GM23338 (cell line): ENCODE measurements at regions not wholly inside any gene's neighbourhood (a gene's known extent, or its start where the extent isn't known, plus 50 kb on each side); places are given as distances from the start of the nearest gene placed in this dataset.

Experiments
- ATAC-seq: fragments of 200-7000 bp; cut with Tn5 transposase; 3 replicates; pipeline ENCODE4 v1.9.1; 2020
- DNase-seq: peaks from one replicate; pipeline ENCODE4 v3.0.0-alpha.2; 2015; ENCODE audit warnings: low spot score
- H2AFZ ChIP-seq: fragments of 200-600 bp; sonication (generic); 2 replicates; pipeline ENCODE4 v1.8.0; 2016; ENCODE audit warnings: antibody characterized with exemption, mild to moderate bottlenecking, moderate library complexity
- H3F3A ChIP-seq: fragments of 200-600 bp; sonication (generic); replicated peaks from 2 replicates; pipeline ENCODE4 v1.8.0; 2017; ENCODE audit warnings: antibody characterized with exemption, mixed run types, low read depth
- H3K27ac ChIP-seq: fragments of 200-600 bp; sonication (generic); 2 replicates; pipeline ENCODE4 v1.6.1; 2016; ENCODE audit warnings: low read depth
- H3K27me3 ChIP-seq: fragments of 200-600 bp; sonication (generic); 2 replicates; pipeline ENCODE4 v1.8.0; 2016; ENCODE audit warnings: mild to moderate bottlenecking, mixed run types, moderate library complexity; ENCODE audit not compliant: insufficient read depth
- H3K36me3 ChIP-seq: fragments of 200-600 bp; sonication (generic); 2 replicates; pipeline ENCODE4 v1.8.0; 2016; ENCODE audit warnings: mild to moderate bottlenecking; ENCODE audit not compliant: insufficient read depth
- H3K4me1 ChIP-seq: fragments of 200-600 bp; sonication (generic); 2 replicates; pipeline ENCODE4 v1.8.0; 2016; ENCODE audit warnings: mild to moderate bottlenecking, moderate library complexity; ENCODE audit not compliant: insufficient read depth
- H3K4me2 ChIP-seq: fragments of 200-600 bp; sonication (generic); 2 replicates; pipeline ENCODE4 v1.7.1; 2017; ENCODE audit warnings: mixed run types
- H3K4me3 ChIP-seq: fragments of 200-600 bp; sonication (generic); 2 replicates; pipeline ENCODE4 v1.6.1; 2016; ENCODE audit warnings: mixed run types
- H3K79me2 ChIP-seq: fragments of 200-600 bp; sonication (generic); replicated peaks from 2 replicates; pipeline ENCODE4 v1.8.0; 2017; ENCODE audit warnings: mild to moderate bottlenecking; ENCODE audit not compliant: insufficient read depth
- H3K9me2 ChIP-seq: fragments of 200-600 bp; sonication (generic); 2 replicates; pipeline ENCODE4 v1.8.0; 2017; ENCODE audit not compliant: insufficient read depth
- H4K20me1 ChIP-seq: fragments of 200-600 bp; sonication (generic); replicated peaks from 2 replicates; pipeline ENCODE4 v1.8.0; 2017; ENCODE audit warnings: mild to moderate bottlenecking; ENCODE audit not compliant: insufficient read depth
- H3K27ac Mint-ChIP-seq: 2 replicates; pipeline ENCODE4 v1.8.0; 2020; ENCODE audit warnings: inconsistent platforms, mild to moderate bottlenecking, moderate library complexity, mixed read lengths
- H3K27me3 Mint-ChIP-seq: 3 replicates; pipeline ENCODE4 v1.8.0; 2022; ENCODE audit warnings: low read depth, mild to moderate bottlenecking, moderate library complexity, mixed read lengths, inconsistent platforms; ENCODE audit not compliant: insufficient read depth, poor library complexity
- H3K36me3 Mint-ChIP-seq: 3 replicates; pipeline ENCODE4 v1.8.0; 2021; ENCODE audit warnings: low read depth, mild to moderate bottlenecking, inconsistent platforms, moderate library complexity, mixed read lengths
- H3K4me1 Mint-ChIP-seq: 3 replicates; pipeline ENCODE4 v1.8.0; 2020; ENCODE audit warnings: mild to moderate bottlenecking, inconsistent platforms, mixed read lengths
- H3K4me3 Mint-ChIP-seq: 3 replicates; pipeline ENCODE4 v1.8.0; 2021; ENCODE audit warnings: moderate library complexity, mild to moderate bottlenecking, inconsistent platforms, mixed read lengths
- H3K9me3 Mint-ChIP-seq: 3 replicates; pipeline ENCODE4 v1.8.0; 2020; ENCODE audit warnings: moderate library complexity, mild to moderate bottlenecking, inconsistent platforms, mixed read lengths
- CREB1 ChIP-seq: fragments of 250-450 bp; sonication (Bioruptor Pico); IDR thresholded peaks from 2 replicates; pipeline ENCODE4 v1.5.0; 2020; ENCODE audit warnings: low read depth, mild to moderate bottlenecking, moderate library complexity
- STAT1 ChIP-seq: IDR thresholded peaks from one replicate; pipeline ENCODE4 v1.6.1; 2016; ENCODE audit warnings: antibody characterized with exemption; ENCODE audit not compliant: unreplicated experiment
- ZNF114 ChIP-seq: fragments of 250-450 bp; sonication (Bioruptor Pico); IDR thresholded peaks from 2 replicates; pipeline ENCODE4 v1.5.0; 2020; ENCODE audit warnings: mild to moderate bottlenecking, moderate library complexity
- TF ChIP-seq, protein P1 (sequence below): fragments of 250-450 bp; sonication (Bioruptor Pico); IDR thresholded peaks from 2 replicates; pipeline ENCODE4 v1.5.0; 2020; ENCODE audit warnings: mild to moderate bottlenecking, moderate library complexity
- TF ChIP-seq, protein P2 (sequence below): IDR thresholded peaks from one replicate; pipeline ENCODE4 v1.6.1; 2018; ENCODE audit warnings: antibody characterized with exemption; ENCODE audit not compliant: unreplicated experiment

GRCh38 chr2:6676241-6676640 lies 189.5 kb downstream of the CMPK2 start (continued):
- TF ChIP-seq, protein P1, sequence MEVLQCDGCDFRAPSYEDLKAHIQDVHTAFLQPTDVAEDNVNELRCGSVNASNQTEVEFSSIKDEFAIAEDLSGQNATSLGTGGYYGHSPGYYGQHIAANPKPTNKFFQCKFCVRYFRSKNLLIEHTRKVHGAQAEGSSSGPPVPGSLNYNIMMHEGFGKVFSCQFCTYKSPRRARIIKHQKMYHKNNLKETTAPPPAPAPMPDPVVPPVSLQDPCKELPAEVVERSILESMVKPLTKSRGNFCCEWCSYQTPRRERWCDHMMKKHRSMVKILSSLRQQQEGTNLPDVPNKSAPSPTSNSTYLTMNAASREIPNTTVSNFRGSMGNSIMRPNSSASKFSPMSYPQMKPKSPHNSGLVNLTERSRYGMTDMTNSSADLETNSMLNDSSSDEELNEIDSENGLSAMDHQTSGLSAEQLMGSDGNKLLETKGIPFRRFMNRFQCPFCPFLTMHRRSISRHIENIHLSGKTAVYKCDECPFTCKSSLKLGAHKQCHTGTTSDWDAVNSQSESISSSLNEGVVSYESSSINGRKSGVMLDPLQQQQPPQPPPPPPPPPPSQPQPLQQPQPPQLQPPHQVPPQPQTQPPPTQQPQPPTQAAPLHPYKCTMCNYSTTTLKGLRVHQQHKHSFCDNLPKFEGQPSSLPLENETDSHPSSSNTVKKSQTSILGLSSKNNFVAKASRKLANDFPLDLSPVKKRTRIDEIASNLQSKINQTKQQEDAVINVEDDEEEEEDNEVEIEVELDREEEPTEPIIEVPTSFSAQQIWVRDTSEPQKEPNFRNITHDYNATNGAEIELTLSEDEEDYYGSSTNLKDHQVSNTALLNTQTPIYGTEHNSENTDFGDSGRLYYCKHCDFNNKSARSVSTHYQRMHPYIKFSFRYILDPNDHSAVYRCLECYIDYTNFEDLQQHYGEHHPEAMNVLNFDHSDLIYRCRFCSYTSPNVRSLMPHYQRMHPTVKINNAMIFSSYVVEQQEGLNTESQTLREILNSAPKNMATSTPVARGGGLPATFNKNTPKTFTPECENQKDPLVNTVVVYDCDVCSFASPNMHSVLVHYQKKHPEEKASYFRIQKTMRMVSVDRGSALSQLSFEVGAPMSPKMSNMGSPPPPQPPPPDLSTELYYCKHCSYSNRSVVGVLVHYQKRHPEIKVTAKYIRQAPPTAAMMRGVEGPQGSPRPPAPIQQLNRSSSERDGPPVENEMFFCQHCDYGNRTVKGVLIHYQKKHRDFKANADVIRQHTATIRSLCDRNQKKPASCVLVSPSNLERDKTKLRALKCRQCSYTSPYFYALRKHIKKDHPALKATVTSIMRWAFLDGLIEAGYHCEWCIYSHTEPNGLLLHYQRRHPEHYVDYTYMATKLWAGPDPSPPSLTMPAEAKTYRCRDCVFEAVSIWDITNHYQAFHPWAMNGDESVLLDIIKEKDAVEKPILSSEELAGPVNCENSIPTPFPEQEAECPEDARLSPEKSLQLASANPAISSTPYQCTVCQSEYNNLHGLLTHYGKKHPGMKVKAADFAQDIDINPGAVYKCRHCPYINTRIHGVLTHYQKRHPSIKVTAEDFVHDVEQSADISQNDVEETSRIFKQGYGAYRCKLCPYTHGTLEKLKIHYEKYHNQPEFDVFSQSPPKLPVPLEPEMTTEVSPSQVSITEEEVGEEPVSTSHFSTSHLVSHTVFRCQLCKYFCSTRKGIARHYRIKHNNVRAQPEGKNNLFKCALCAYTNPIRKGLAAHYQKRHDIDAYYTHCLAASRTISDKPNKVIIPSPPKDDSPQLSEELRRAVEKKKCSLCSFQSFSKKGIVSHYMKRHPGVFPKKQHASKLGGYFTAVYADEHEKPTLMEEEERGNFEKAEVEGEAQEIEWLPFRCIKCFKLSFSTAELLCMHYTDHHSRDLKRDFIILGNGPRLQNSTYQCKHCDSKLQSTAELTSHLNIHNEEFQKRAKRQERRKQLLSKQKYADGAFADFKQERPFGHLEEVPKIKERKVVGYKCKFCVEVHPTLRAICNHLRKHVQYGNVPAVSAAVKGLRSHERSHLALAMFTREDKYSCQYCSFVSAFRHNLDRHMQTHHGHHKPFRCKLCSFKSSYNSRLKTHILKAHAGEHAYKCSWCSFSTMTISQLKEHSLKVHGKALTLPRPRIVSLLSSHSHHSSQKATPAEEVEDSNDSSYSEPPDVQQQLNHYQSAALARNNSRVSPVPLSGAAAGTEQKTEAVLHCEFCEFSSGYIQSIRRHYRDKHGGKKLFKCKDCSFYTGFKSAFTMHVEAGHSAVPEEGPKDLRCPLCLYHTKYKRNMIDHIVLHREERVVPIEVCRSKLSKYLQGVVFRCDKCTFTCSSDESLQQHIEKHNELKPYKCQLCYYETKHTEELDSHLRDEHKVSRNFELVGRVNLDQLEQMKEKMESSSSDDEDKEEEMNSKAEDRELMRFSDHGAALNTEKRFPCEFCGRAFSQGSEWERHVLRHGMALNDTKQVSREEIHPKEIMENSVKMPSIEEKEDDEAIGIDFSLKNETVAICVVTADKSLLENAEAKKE (CRISPR knock-in tag) = no peak
- TF ChIP-seq STAT1 = no peak
- TF ChIP-seq CREB1 (CRISPR knock-in tag) = no peak

- Histone ChIP-seq H3K27ac (no peak overlapping the region), H2AFZ (no peak overlapping the region), H3K79me2 (no peaks in the 10 kb centered on the region), H3K4me2 (no peak overlapping the region), H3K4me3 (no peak overlapping the region), H3F3A (no peaks in the 10 kb centered on the region), H4K20me1 (no peaks in the 10 kb centered on the region), H3K9me2 (peaks cover under 1% of the 10 kb centered on the region; the same call in 1 of the 2 replicates), H3K27me3 (no peaks in the 10 kb centered on the region), H3K4me1 (peaks cover 27% of the 10 kb centered on the region), H3K36me3 (no peaks in the 10 kb centered on the region)
- Mint-ChIP-seq H3K9me3 (peaks cover 37% of the 10 kb centered on the region), H3K4me1 (peaks cover 22% of the 10 kb centered on the region), H3K4me3 (no peak overlapping the region), H3K36me3 (no peaks in the 10 kb centered on the region), H3K27ac (no peak overlapping the region), H3K27me3 (peaks cover 2% of the 10 kb centered on the region)
- no peak for DNase-seq
- no peak for ATAC-seq
- TF ChIP-seq, protein P2, sequence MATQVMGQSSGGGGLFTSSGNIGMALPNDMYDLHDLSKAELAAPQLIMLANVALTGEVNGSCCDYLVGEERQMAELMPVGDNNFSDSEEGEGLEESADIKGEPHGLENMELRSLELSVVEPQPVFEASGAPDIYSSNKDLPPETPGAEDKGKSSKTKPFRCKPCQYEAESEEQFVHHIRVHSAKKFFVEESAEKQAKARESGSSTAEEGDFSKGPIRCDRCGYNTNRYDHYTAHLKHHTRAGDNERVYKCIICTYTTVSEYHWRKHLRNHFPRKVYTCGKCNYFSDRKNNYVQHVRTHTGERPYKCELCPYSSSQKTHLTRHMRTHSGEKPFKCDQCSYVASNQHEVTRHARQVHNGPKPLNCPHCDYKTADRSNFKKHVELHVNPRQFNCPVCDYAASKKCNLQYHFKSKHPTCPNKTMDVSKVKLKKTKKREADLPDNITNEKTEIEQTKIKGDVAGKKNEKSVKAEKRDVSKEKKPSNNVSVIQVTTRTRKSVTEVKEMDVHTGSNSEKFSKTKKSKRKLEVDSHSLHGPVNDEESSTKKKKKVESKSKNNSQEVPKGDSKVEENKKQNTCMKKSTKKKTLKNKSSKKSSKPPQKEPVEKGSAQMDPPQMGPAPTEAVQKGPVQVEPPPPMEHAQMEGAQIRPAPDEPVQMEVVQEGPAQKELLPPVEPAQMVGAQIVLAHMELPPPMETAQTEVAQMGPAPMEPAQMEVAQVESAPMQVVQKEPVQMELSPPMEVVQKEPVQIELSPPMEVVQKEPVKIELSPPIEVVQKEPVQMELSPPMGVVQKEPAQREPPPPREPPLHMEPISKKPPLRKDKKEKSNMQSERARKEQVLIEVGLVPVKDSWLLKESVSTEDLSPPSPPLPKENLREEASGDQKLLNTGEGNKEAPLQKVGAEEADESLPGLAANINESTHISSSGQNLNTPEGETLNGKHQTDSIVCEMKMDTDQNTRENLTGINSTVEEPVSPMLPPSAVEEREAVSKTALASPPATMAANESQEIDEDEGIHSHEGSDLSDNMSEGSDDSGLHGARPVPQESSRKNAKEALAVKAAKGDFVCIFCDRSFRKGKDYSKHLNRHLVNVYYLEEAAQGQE = no peak
- TF ChIP-seq ZNF114 (CRISPR knock-in tag) = no peak
- TF ChIP-seq, protein P1 (CRISPR knock-in tag) = no peak
These were observed 188.9 kb downstream of the CMPK2 start for GRCh38 chr2:6676776-6677175.
